Loucy (cell line): ENCODE measurements at regions not wholly inside any gene's neighbourhood (a gene's known extent, or its start where the extent isn't known, plus 50 kb on each side); places are given as distances from the start of the nearest gene placed in this dataset.

ENCODE experiments used
- H2AFZ ChIP-seq: fragments of 200-600 bp; sonication (generic); 2 replicates; pipeline ENCODE4 v1.6.0; 2016; ENCODE audit warnings: antibody characterized with exemption, mild to moderate bottlenecking, low read length, moderate library complexity
- H3F3A ChIP-seq: fragments of 200-600 bp; 2 replicates; pipeline ENCODE4 v1.6.0; 2016; ENCODE audit warnings: antibody characterized with exemption, low read depth, mild to moderate bottlenecking
- H3K27me3 ChIP-seq: fragments of 200-600 bp; sonication (generic); 2 replicates; pipeline ENCODE4 v1.6.1; 2014; ENCODE audit warnings: low read length, mild to moderate bottlenecking; ENCODE audit not compliant: insufficient read depth, poor library complexity, severe bottlenecking
- H3K36me3 ChIP-seq: fragments of 200-600 bp; sonication (generic); 2 replicates; pipeline ENCODE4 v1.6.1; 2016; ENCODE audit warnings: low read length; ENCODE audit not compliant: insufficient read depth
- H3K4me1 ChIP-seq: fragments of 200-600 bp; sonication (generic); 2 replicates; pipeline ENCODE4 v1.5.1; 2014; ENCODE audit warnings: low read length, mild to moderate bottlenecking; ENCODE audit not compliant: insufficient read depth, poor library complexity, severe bottlenecking
- H3K4me2 ChIP-seq: fragments of 200-600 bp; sonication (generic); 2 replicates; pipeline ENCODE4 v1.6.0; 2014; ENCODE audit warnings: antibody characterized with exemption, low read length, low read depth, mild to moderate bottlenecking; ENCODE audit not compliant: poor library complexity, severe bottlenecking
- H3K4me3 ChIP-seq: fragments of 200-600 bp; sonication (generic); 2 replicates; pipeline ENCODE4 v1.5.1; 2014; ENCODE audit warnings: low read length, mild to moderate bottlenecking, mixed read lengths; ENCODE audit not compliant: poor library complexity, severe bottlenecking
- H3K79me2 ChIP-seq: fragments of 200-600 bp; sonication (generic); 2 replicates; pipeline ENCODE4 v1.6.1; 2014; ENCODE audit warnings: low read length; ENCODE audit not compliant: insufficient read depth
- H3K9ac ChIP-seq: fragments of 200-600 bp; sonication (generic); 2 replicates; pipeline ENCODE4 v1.6.0; 2014; ENCODE audit warnings: mild to moderate bottlenecking, low read depth, low read length, moderate library complexity; ENCODE audit not compliant: poor library complexity, severe bottlenecking
- H3K9me2 ChIP-seq: fragments of 200-600 bp; sonication (generic); replicated peaks from 2 replicates; pipeline ENCODE4 v1.6.1; 2016; ENCODE audit warnings: low read depth, low read length, mixed read lengths
- H3K9me3 ChIP-seq: fragments of 200-600 bp; sonication (generic); 2 replicates; pipeline ENCODE4 v1.6.1; 2014; ENCODE audit warnings: mild to moderate bottlenecking, antibody characterized with exemption, low read length, low read depth; ENCODE audit not compliant: insufficient read depth
- H4K20me1 ChIP-seq: fragments of 200-600 bp; sonication (generic); 2 replicates; pipeline ENCODE4 v1.6.0; 2014; ENCODE audit warnings: antibody characterized with exemption, low read length, mild to moderate bottlenecking; ENCODE audit not compliant: insufficient read depth, poor library complexity, severe bottlenecking
- EZH2phosphoT487 ChIP-seq: fragments of 200-600 bp; IDR thresholded peaks from 2 replicates; pipeline ENCODE4 v1.6.1; 2018; ENCODE audit warnings: antibody characterized with exemption, mild to moderate bottlenecking, moderate library complexity, borderline replicate concordance
- TF ChIP-seq, protein P1 (sequence below): fragments of 200-600 bp; sonication (generic); conservative IDR thresholded peaks from 2 replicates; pipeline ENCODE4 v1.5.1; 2014; ENCODE audit warnings: mild to moderate bottlenecking, antibody characterized with exemption, low read length

DNA sequence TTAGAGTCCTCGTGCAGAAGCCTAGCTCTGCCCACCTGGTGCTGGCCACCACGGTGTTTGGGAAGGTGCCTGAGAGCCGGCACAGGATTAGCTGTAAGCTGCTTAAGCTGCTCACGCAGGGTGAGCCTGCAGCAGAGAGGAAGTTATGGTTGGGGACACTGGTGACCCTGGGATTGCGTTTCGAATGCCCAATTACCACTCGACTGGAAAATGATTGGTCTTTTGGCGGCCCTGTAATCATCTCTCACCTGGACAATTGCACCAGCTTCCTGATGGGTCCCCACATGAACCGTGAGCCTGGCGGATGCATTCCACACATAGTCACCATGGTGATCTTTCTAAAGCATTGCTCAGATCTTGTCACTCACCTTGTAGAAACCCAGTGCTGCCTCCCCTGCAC is 442.3 kb upstream of the ZMIZ1 start:
- Histone ChIP-seq H3K79me2 (no peaks in the 10 kb centered on the region), H3K27me3 (no peaks in the 10 kb centered on the region), H3F3A (no peaks in the 10 kb centered on the region), H3K9me3 (no peaks in the 10 kb centered on the region), H3K4me2 (no peak overlapping the region), H3K4me3 (no peak overlapping the region), H2AFZ (no peak overlapping the region), H3K4me1 (no peaks in the 10 kb centered on the region), H4K20me1 (no peaks in the 10 kb centered on the region), H3K9ac (no peak overlapping the region), H3K9me2 (no peaks in the 10 kb centered on the region), H3K36me3 (no peaks in the 10 kb centered on the region)
- TF ChIP-seq, protein P1, sequence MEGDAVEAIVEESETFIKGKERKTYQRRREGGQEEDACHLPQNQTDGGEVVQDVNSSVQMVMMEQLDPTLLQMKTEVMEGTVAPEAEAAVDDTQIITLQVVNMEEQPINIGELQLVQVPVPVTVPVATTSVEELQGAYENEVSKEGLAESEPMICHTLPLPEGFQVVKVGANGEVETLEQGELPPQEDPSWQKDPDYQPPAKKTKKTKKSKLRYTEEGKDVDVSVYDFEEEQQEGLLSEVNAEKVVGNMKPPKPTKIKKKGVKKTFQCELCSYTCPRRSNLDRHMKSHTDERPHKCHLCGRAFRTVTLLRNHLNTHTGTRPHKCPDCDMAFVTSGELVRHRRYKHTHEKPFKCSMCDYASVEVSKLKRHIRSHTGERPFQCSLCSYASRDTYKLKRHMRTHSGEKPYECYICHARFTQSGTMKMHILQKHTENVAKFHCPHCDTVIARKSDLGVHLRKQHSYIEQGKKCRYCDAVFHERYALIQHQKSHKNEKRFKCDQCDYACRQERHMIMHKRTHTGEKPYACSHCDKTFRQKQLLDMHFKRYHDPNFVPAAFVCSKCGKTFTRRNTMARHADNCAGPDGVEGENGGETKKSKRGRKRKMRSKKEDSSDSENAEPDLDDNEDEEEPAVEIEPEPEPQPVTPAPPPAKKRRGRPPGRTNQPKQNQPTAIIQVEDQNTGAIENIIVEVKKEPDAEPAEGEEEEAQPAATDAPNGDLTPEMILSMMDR: no peak
- no peak for TF ChIP-seq EZH2phosphoT487

DNA sequence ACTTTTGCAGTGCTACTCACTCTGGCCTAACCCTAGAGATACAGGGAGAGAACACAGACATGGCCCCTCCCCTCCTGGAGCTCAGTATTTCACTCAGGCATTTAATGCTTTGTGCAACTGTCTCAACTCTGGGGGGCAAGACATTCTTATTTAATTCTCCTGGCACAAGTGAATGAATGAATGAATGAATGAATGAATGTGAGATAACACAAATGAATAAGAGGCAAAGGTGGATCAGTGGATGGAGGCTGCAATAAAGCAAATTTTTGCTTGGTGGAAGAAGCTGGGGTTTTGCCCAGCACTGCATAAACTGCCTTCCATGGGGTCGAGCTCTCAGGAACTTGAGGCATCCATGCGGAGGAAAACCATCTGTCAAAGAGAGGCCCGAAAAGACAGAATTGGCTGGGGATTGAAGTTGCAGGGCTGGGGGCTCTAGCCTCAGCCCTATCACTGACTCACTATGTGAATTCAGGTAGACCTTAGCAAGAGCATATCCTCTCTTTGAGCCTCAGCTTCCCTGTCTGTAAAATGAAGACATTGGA is 441.4 kb upstream of the ZMIZ1 start:
- Histone ChIP-seq H3K4me2 (no peak overlapping the region), H3K4me3 (no peak overlapping the region), H3K9me3 (no peaks in the 10 kb centered on the region), H3K27me3 (no peaks in the 10 kb centered on the region), H3F3A (no peaks in the 10 kb centered on the region), H3K79me2 (no peaks in the 10 kb centered on the region), H3K4me1 (no peaks in the 10 kb centered on the region), H4K20me1 (no peaks in the 10 kb centered on the region), H2AFZ (no peak overlapping the region), H3K36me3 (no peaks in the 10 kb centered on the region), H3K9me2 (no peaks in the 10 kb centered on the region), H3K9ac (no peak overlapping the region)
- TF ChIP-seq, protein P1: no peak
- TF ChIP-seq EZH2phosphoT487: no peak

DNA sequence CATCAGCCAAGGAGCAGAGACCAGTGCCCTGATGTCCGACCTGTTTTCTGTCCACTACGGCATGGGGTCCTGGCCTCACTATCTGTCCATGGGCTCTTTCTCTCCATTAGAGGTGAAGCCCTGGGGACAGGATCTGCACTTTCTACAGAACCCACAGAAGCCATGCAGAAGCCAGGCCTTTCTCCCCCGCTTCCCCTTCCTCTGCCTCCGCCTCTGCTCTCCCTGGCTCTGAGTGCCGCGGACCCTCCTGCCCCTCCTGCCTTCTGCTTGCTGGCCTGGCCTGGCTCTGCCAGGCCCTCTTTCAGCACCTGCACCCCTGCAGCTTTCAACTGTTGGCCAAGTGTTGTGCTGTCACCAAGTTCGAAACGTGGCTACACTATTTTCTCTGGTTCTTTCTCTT is 439.8 kb upstream of the ZMIZ1 start:
- no peak overlapping the region for H3K4me2 ChIP-seq
- no peaks in the 10 kb centered on the region for H4K20me1 ChIP-seq
- H3K4me1 ChIP-seq: no peaks in the 10 kb centered on the region
- H3K27me3 ChIP-seq: no peaks in the 10 kb centered on the region
- no peaks in the 10 kb centered on the region for H3K36me3 ChIP-seq
- H3K9me2 ChIP-seq: no peaks in the 10 kb centered on the region
- H3K4me3 ChIP-seq: no peak overlapping the region
- H3F3A ChIP-seq: no peaks in the 10 kb centered on the region
- TF ChIP-seq, protein P1: no peak
- TF ChIP-seq EZH2phosphoT487: no peak
- no peaks in the 10 kb centered on the region for H3K79me2 ChIP-seq
- no peak overlapping the region for H3K9ac ChIP-seq
- no peak overlapping the region for H2AFZ ChIP-seq
- no peaks in the 10 kb centered on the region for H3K9me3 ChIP-seq
